ENCODE measurements at regions not wholly inside any gene's neighbourhood (a gene's known extent, or its start where the extent isn't known, plus 50 kb on each side); places are given as distances from the start of the nearest gene placed in this dataset.
A peak's percentile ranks its signal among the peaks of the same experiment; 100 is the strongest.
"Not testable (repeated sequence)": the region's sequence is repeated elsewhere in the genome, so short reads cannot be mapped to it uniquely, and the experiment has no call there.

- Histone ChIP-seq H3K27me3 (no peaks in the 10 kb centered on the region), H3K4me1 (peaks cover 0 to 13% (median 5%) of the 10 kb centered on the region in 4 donors), H3K4me3 (no peak overlapping the region), H3K27ac (no peak overlapping the region), H3K9me3 (no peaks in the 10 kb centered on the region), H3K36me3 (no peaks in the 10 kb centered on the region)
- peak; percentile 13 to 37 (median 28) for ATAC-seq
- DNase-seq = no peak
- intact Hi-C loops (cut with DNase I) = no loop called here
- 71% methylated on average over 1 of the region's 10 CpGs for WGBS (ENCODE audit: insufficient coverage, low coverage, low lambda C conversion rate, missing lambda C conversion rate)
- TF ChIP-seq CTCF (IDR thresholded peaks at IDR 0.05) (peak; percentile 17 to 29 (median 26)), POLR2A (IDR thresholded peaks at IDR 0.05) (no peak)
These were observed 112.7 kb downstream of the KLF13 start for GRCh38 chr15:31439328-31439727.

- ATAC-seq; H3K27me3 ChIP-seq; intact Hi-C loops (cut with DNase I); H3K9me3 ChIP-seq; DNase-seq; H3K4me1 ChIP-seq; H3K36me3 ChIP-seq: not testable (repeated sequence)
- Histone ChIP-seq H3K27ac (peak overlapping the region in 2 of 3 donors; percentile 78 to 83), H3K4me3 (peak overlapping the region; percentile 56 to 72 (median 65))
- WGBS (ENCODE audit: insufficient coverage, low coverage, low lambda C conversion rate, missing lambda C conversion rate) = 96% methylated on average over 11 of the region's 20 CpGs
These were observed 113.6 kb downstream of the KLF13 start for GRCh38 chr15:31440216-31440615.

- H3K27ac ChIP-seq = peak overlapping the region; percentile 77 to 83 (median 78)
- peak overlapping the region; percentile 56 to 72 (median 65) for H3K4me3 ChIP-seq
- H3K36me3 ChIP-seq = no peaks in the 10 kb centered on the region
- ATAC-seq = peak; percentile 73 to 85 (median 81)
- no peaks in the 10 kb centered on the region for H3K9me3 ChIP-seq
- TF ChIP-seq CTCF (IDR thresholded peaks at IDR 0.05) = no peak
- peak; percentile 42 for TF ChIP-seq POLR2A (IDR thresholded peaks at IDR 0.05)
- intact Hi-C loops (cut with DNase I) = no loop called here
- peaks cover 0 to 2% (median under 1%) of the 10 kb centered on the region in 4 donors for H3K4me1 ChIP-seq
- WGBS (ENCODE audit: insufficient coverage, low coverage, low lambda C conversion rate, missing lambda C conversion rate) = 4% methylated on average over 27 of the region's 56 CpGs
- DNase-seq = peak; percentile 74 to 77 (median 75)
- no peaks in the 10 kb centered on the region for H3K27me3 ChIP-seq
These were observed 114.2 kb downstream of the KLF13 start for GRCh38 chr15:31440754-31441311.

GRCh38 chr15:31442226-31442625 lies 115.6 kb downstream of the KLF13 start:
- Histone ChIP-seq H3K36me3 (no peaks in the 10 kb centered on the region), H3K27ac (no peak overlapping the region), H3K4me1 (no peaks in the 10 kb centered on the region), H3K27me3 (no peaks in the 10 kb centered on the region), H3K4me3 (no peak overlapping the region), H3K9me3 (no peaks in the 10 kb centered on the region)
- ATAC-seq (no peak), DNase-seq (no peak)
- TF ChIP-seq POLR2A (IDR thresholded peaks at IDR 0.05) (no peak), CTCF (IDR thresholded peaks at IDR 0.05) (no peak)
- WGBS (ENCODE audit: insufficient coverage, low coverage, low lambda C conversion rate, missing lambda C conversion rate) = 74% methylated on average over 8 of the region's 9 CpGs
- intact Hi-C loops (cut with DNase I) = no loop called here

GRCh38 chr15:31442699-31443111 lies 116.1 kb downstream of the KLF13 start:
- DNase-seq (no peak), ATAC-seq (no peak)
- no peaks in the 10 kb centered on the region for H3K4me1 ChIP-seq
- no peaks in the 10 kb centered on the region for H3K27me3 ChIP-seq
- intact Hi-C loops (cut with DNase I) = no loop called here
- H3K9me3 ChIP-seq = no peaks in the 10 kb centered on the region
- 68% methylated on average over 4 of the region's 4 CpGs for WGBS (ENCODE audit: insufficient coverage, low coverage, low lambda C conversion rate, missing lambda C conversion rate)
- no peak overlapping the region for H3K4me3 ChIP-seq
- H3K27ac ChIP-seq = no peak overlapping the region
- TF ChIP-seq POLR2A (IDR thresholded peaks at IDR 0.05) (no peak), CTCF (IDR thresholded peaks at IDR 0.05) (no peak)
- no peaks in the 10 kb centered on the region for H3K36me3 ChIP-seq

All from right lobe of liver (tissue), 6 donors.